Esophagus muscularis mucosa (tissue), 4 donors: ENCODE measurements at regions not wholly inside any gene's neighbourhood (a gene's known extent, or its start where the extent isn't known, plus 50 kb on each side); places are given as distances from the start of the nearest gene placed in this dataset.

Experiments used
- DNase-seq: peaks from one replicate; pipeline ENCODE4 v3.0.0-alpha.2; 2017; ENCODE audit errors: extremely low spot score
- H3K27ac ChIP-seq, 4 donors: fragments of 200-600 bp; sonication (generic); replicated peaks in 1 of 4; 1 replicate in 3 of 4; 2 replicates in 1 of 4; pipeline ENCODE4 v1.5.1; 2016 to 2019; ENCODE audit warnings: mild to moderate bottlenecking in 1 of 4
- H3K27me3 ChIP-seq, 4 donors: fragments of 200-600 bp; sonication (generic); one replicate each; pipeline versions ENCODE4 v1.5.1 to v1.6.0; 2016 to 2019
- H3K36me3 ChIP-seq, 4 donors: fragments of 200-600 bp; sonication (generic); one replicate each; pipeline ENCODE4 v1.5.1; 2016 to 2019
- H3K4me1 ChIP-seq, 4 donors: fragments of 200-600 bp; sonication (generic); one replicate each; pipeline ENCODE4 v1.5.1; 2016 to 2019
- H3K4me3 ChIP-seq, 4 donors: fragments of 200-600 bp; sonication (generic); 1 replicate in 2 of 4; 2 replicates in 2 of 4; pipeline ENCODE4 v1.5.1; 2016 to 2019; ENCODE audit warnings: mild to moderate bottlenecking in 4 of 4, moderate library complexity in 1 of 4
- H3K9me3 ChIP-seq, 4 donors: fragments of 200-600 bp; sonication (generic); 1 replicate in 3 of 4; 2 replicates in 1 of 4; pipeline ENCODE4 v1.5.1; 2016 to 2019
- CTCF ChIP-seq, 3 experiments: fragments of 200-600 bp in 2 of 3; fragments of 450-650 bp in 1 of 3; sonication (generic) in 2 of 3; IDR thresholded peaks; one replicate each; pipeline ENCODE4 v1.5.1; 2017 to 2019; ENCODE audit warnings: antibody characterized with exemption in 3 of 3, mild to moderate bottlenecking in 2 of 3, moderate library complexity in 1 of 3
- EP300 ChIP-seq: sonication (generic); formaldehyde crosslinking; IDR thresholded peaks from one replicate; pipeline ENCODE4 v1.6.1; 2017; ENCODE audit warnings: antibody characterized with exemption
- POLR2A ChIP-seq: fragments of 450-650 bp; IDR thresholded peaks from one replicate; pipeline ENCODE4 v1.6.1; 2017; ENCODE audit warnings: antibody characterized with exemption, moderate library complexity, mild to moderate bottlenecking, low read depth
- POLR2AphosphoS5 ChIP-seq, 2 donors: sonication (generic); formaldehyde crosslinking; IDR thresholded peaks; one replicate each; pipeline ENCODE4 v1.6.1; 2017; ENCODE audit warnings: antibody characterized with exemption in 2 of 2
- WGBS: methylation state at CpG from one replicate; pipeline ENCODE4 v1.1.5; 2018; 5-methylcytosine and 5-hydroxymethylcytosine counted together
- intact Hi-C: fragments of 100-400 bp; cut with DNase I; formaldehyde crosslinking; loops from one replicate; pipeline ENCODE4 v1.15.1; 2023

- peak; percentile 80 for DNase-seq
- WGBS, result 65% methylated on average over 13 of the region's 13 CpGs
- Histone ChIP-seq H3K4me3 (no peak overlapping the region), H3K9me3 (no peaks in the 10 kb centered on the region), H3K36me3 (no peaks in the 10 kb centered on the region), H3K27ac (no peak overlapping the region), H3K4me1 (no peaks in the 10 kb centered on the region), H3K27me3 (peaks cover 0 to 12% (median 0%) of the 10 kb centered on the region in 4 donors)
- intact Hi-C loops, result no loop called here
- TF ChIP-seq POLR2AphosphoS5 (IDR thresholded peaks at IDR 0.05), result no peak
- TF ChIP-seq POLR2A, result no peak
- no peak for TF ChIP-seq EP300
- TF ChIP-seq CTCF (IDR thresholded peaks at IDR 0.05), result no peak
Measured at GRCh38 chr22:47301820-47302475, 539.5 kb downstream of the TBC1D22A start.

- Histone ChIP-seq H3K4me1 (no peaks in the 10 kb centered on the region), H3K4me3 (no peak overlapping the region), H3K27ac (no peak overlapping the region), H3K9me3 (no peaks in the 10 kb centered on the region), H3K36me3 (no peaks in the 10 kb centered on the region), H3K27me3 (peaks cover 0 to 21% (median 0%) of the 10 kb centered on the region in 4 donors)
- 81% methylated on average over 7 of the region's 11 CpGs for WGBS
- intact Hi-C loops, result no loop called here
- DNase-seq, result peak; percentile 66
- no peak for TF ChIP-seq POLR2A
- TF ChIP-seq CTCF (IDR thresholded peaks at IDR 0.05), result no peak
- TF ChIP-seq EP300, result no peak
- TF ChIP-seq POLR2AphosphoS5 (IDR thresholded peaks at IDR 0.05), result no peak
Measured at GRCh38 chr22:47300698-47301405, 538.4 kb downstream of the TBC1D22A start.

GRCh38 chr22:47299863-47300697, 537.6 kb downstream of the TBC1D22A start:
- H3K4me1 ChIP-seq, result no peaks in the 10 kb centered on the region
- WGBS, result 89% methylated on average over 18 of the region's 21 CpGs
- DNase-seq, result peak; percentile 79
- no peaks in the 10 kb centered on the region for H3K9me3 ChIP-seq
- no peak overlapping the region for H3K27ac ChIP-seq
- peaks cover 0 to 28% (median 0%) of the 10 kb centered on the region in 4 donors for H3K27me3 ChIP-seq
- H3K4me3 ChIP-seq, result no peak overlapping the region
- no peak for TF ChIP-seq POLR2A
- TF ChIP-seq POLR2AphosphoS5 (IDR thresholded peaks at IDR 0.05), result no peak
- TF ChIP-seq EP300, result no peak
- TF ChIP-seq CTCF (IDR thresholded peaks at IDR 0.05), result no peak
- no peaks in the 10 kb centered on the region for H3K36me3 ChIP-seq
- intact Hi-C loops, result no loop called here

GRCh38 chr22:47299211-47299862, 536.9 kb downstream of the TBC1D22A start:
- no peaks in the 10 kb centered on the region for H3K4me1 ChIP-seq
- intact Hi-C loops, result no loop called here
- H3K27ac ChIP-seq, result no peak overlapping the region
- TF ChIP-seq EP300, result no peak
- TF ChIP-seq POLR2AphosphoS5 (IDR thresholded peaks at IDR 0.05), result no peak
- TF ChIP-seq CTCF (IDR thresholded peaks at IDR 0.05), result no peak
- no peak for TF ChIP-seq POLR2A
- DNase-seq, result no peak
- WGBS, result 95% methylated on average over 18 of the region's 18 CpGs
- no peaks in the 10 kb centered on the region for H3K36me3 ChIP-seq
- no peak overlapping the region for H3K4me3 ChIP-seq
- peaks cover 0 to 34% (median 0%) of the 10 kb centered on the region in 4 donors for H3K27me3 ChIP-seq
- no peaks in the 10 kb centered on the region for H3K9me3 ChIP-seq
